ENCODE measurements at regions not wholly inside any gene's neighbourhood (a gene's known extent, or its start where the extent isn't known, plus 50 kb on each side); places are given as distances from the start of the nearest gene placed in this dataset.

DNA sequence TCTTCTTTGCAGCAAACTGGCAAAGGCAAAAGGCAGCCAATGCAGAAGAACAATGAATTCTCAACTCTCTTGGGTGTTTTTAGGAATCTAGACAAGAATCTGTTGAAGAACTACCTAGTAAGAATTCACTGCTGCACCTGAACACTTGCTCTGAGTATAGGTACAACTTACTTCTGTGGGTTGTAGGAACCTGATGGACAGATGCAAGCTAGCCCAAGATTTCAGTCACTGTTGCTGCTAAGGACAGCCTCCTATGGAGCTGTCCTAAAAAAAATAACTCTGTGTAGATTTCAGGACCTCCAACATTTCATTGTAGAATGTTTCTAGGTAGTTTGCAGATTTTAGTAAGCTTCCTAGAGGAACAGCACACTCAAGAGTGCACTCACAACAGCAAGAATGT is 363.5 kb downstream of the CBLN2 start:
- DNase-seq = no peak

DNA sequence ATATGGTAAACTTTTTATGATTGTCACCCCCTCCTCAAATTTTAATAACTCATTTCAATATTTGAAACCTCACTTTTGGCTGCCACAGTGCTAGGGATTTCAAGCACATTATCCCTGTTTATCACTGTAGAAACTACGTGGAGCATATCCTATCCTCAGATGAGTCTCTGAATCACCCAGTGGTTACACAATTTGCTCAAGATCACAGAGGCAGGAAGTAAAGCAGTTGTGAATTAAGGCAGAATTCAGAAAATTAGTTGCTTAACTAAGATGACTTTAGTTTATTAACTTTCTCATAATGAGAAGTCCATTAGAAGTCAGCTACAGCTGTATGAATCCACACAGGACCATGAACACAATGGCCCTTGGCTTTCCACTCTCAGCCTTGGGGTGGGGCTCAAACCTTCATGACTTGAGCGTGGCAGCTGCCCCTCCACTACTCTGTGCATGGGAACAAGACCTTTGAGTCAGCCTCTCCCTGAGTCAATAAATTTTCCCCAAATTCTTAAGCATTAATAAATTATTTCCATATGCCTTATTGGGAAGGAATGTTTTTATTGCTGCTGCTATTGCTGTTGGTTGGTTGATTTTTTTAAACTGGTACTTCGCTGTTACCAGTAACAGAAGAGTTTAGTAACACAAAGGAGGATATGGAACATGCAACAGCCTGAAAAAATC is 369.0 kb downstream of the CBLN2 start:
- no peak for DNase-seq

DNA sequence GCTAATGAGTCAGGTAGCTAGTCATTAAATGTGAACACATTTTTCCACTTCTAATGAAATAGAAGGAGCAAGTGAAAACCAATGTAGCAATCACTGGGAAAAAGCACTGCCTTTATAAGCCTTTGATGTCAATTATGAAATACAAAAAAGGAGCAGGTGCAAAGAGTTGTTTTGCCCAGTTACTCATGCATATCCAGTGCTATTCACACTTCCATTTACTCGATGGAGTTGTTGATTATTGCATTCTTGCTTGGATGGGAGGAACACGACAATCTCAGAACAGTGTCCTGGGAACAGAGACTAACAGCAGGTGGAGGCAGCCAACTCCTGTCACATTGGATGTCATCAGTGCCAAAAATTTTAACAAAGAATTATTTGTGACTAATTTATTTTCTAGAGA is 372.5 kb downstream of the CBLN2 start:
- no peak for DNase-seq

DNA sequence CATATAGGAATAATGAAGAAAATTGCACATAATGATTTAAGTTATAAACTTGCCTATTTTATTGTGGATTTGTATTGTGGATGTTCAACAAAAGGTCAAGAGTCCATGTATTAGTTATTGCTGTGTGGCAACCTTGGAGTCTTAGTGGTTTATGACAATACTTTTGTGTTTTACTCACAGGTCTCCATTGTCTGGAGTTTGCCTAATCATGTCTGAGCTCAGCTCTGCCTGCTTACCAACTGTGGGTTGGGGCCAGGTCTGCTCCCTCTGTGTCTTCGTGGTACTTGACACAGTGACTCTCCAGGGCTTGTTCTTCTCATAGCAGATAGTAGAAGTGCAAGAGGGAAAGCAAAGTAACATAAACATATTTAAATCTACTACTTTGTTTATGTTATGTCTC is 382.5 kb downstream of the CBLN2 start:
- no peak for DNase-seq

DNA sequence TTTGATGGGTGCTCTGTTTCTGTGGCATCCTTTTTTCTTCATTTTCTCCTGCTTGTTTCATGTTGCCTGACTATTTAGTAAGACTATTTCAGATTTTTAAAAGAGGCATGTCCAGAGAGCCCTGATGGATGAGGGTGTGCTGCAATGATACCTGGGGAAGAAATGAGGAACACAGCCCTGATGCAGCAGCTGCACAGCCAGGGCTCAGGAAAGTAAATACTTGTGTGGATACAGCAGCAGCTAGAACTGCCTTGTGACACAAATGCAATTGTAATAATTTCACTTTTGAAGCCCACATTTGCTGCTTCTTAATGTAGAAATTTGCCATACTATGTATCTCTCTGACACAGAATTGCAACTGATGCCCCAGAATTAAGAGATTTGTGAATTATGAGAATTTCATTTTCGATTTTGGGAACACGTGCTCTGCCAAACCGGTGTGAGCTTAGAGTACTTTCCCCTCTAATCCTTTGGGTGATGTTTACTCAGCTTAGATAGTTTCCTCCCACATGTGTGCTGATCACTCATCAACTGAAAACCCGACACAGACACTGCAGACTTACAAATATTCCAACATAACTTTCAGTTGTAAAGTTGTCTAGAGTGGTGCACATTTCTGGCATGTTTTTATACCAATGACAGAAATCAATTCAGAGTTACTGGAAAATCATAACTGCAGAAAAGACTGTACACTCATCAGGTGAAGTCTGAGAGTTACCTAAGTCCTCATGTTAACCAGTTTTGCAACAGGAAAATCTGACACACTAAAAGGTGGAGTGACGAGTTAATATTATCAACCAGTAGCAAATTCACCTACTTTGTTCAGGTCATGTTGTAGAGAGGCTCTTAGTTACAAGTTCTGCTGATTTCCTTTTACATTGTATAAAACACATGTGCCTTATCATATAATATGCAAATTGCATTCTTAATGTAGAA is 383.4 kb downstream of the CBLN2 start:
- DNase-seq = no peak

DNA sequence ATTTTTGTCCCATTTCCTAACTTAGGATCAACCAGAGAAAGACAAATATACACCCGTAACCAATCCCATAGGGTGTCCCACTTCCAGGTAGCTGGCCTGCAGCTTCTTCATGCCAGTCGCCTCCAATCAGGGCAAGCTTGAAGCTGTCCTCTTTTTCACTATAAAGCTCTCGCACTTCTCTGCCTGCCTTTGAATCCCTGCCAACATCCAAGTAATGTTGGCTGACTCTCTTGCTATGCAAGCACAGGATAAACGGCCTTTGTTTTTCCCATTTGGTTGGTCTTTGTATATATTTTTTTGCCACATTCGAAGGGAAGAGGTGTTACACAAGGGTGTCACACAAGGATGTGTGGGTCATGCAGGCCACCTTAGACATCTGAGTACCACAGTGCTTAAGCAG is 388.8 kb downstream of the CBLN2 start:
- DNase-seq = no peak

DNA sequence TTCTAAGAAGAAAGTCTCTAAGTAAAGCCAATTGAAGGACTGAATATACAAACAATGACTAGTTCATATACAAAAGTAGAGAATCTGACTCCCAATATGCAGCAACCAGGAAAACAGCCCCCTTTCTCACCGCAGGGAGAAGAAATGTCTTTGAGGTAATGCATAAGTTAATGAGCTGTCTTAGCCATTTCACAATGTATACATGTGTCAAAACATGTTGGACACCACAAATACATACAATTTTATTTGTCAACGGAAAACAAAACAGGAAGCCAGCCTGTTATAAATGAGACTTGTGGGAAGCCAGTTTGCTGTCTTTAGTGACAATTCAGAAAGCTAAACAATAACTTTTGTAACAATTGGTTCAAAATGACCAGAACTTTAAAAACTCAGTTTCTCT is 389.2 kb downstream of the CBLN2 start:
- DNase-seq = no peak

DNA sequence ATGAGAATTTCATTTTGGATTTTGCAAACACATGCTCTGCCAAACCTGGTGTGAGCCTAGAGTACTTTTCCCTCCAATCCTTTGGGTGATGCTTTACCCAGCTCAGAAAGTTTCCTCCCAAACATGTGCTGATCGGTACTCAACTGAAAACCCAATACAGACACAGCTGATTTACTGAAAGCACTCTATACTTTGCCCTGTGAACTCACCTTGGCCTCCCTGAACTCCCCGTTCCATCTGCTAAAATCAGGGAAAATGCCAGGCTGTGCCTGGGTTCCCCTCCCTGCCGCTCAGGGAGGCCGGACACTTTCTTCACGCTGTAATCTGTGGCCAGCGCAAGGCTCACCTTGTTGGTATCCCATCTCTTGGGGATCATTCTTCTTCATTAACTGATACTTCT is 391.2 kb downstream of the CBLN2 start:
- no peak for DNase-seq

DNA sequence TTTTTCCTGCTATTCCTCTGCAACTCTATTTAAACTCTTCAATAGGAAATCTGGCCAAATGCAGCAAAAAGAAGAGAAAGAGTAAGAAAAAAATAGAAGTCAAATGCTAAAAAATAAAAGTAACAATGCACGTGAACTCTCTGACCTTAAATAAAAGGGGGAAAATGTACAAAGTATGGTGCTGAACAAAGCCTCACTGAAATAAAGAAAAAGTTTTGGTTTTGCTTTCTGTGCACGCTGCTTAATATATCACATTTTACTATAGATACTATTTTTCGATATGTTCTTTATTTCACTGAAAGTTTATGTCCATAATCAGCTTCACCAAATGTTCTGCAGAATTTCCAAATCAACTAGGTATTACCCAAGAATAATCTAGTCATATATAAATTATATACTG is 396.3 kb downstream of the CBLN2 start:
- no peak for DNase-seq

DNA sequence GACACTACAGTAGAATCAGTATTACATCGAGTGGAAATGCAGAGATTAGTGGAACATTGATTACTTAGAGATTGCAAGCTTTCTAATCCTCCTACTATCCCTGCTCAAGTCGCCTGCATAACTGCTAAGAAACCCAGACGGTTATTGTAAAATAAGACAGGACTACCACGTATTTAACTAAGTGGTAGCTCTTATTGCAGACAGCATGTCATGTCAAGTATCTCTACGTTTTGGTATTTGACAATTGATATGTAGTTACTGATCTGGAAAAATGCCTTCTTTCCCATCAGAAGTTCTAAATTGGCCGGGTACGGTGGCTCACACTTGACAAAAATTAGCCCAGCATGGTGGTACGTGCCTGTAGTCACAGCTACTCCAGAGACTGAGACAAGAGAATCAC is 404.1 kb downstream of the CBLN2 start:
- DNase-seq = no peak

DNA sequence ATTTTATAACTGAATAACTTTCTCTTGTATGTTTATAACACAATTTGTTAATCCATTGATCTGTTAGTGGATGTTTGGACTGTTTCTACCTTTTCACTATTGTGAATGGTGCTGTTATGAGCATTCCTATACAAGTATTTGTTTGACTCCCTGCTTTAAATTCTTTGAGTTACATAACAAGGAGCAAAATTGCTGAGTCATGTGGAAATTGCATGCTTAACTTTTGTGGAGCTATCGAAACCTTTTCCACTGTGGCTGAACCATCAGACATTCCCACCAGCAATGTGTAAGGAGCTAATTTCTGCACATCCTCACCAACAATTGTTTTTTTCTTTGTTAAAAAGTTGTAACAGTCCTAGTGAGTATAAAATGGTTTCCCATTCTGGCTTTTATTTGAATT is 415.5 kb downstream of the CBLN2 start:
- no peak for DNase-seq

DNA sequence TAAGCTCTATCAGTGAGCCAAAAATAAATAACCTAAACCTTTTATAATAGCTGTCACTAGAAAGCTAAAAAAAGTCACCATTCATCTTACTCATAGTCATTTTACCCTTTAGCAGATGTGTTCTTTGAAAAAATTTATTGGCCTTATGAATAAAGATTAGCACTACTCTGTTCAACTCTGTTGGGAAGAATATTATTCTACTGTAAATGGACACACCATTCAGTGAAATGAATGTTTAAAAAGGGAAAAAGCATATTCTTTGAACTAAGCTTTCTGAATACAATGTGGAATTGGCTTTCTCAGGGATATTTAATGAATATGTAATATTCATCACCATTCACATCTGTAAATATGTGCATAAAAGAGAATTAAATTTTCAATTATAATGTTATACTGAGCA is 422.0 kb downstream of the CBLN2 start:
- no peak for DNase-seq

DNA sequence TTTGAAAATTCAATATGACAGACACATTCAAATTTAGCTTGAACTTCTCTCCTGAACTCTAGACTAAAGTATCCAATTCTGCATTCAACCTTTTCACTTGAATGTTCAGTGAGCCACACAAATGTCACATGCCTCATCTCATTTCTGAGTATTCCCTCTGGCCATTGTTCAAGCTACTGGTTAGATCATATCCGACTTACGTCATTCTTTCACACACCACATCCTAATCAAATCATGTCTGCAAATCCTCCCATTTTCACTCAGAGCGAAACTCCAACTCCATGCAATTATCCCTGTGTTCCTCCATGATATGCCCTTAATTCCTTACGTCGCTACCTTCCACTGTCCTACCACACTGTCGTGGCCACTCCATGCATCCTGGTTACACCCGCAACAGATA is 425.1 kb downstream of the CBLN2 start:
- no peak for DNase-seq

DNA sequence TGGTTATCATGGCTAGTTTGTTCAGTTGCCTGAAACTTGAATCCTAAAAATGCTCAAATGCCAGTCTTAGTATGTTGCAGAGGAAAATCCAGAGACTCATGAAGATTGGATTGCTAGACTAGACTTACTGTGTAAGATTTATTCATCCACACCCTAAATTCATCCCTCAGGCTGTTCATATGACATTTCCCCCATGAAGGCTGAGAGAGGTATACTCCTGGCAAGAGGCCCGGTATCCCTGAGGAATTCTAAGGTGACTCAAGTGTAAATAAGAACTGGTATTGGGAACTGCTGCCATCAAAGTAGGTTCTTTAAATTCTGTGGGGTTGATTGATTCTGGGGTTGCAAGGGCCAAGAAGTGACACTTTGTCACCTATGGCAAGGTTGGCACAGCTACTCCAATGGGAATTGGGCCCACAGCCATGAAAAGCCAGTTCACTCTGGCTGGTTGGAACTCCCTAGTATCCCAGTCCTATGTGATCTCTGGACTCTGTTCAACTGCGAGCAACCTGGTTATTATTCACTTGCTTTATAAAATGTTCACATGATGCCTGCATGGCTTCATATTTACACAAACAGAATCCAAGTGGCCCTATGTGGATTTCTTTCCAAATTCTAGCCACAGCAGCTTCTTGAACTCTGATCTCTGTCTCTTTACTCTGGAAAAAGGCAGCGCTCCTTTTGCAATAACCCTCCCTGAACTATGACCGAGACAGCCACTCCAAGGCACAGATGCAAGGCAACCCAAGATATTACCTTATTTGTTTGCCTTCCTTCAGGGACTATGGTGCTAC is 429.1 kb downstream of the CBLN2 start:
- no peak for DNase-seq

DNA sequence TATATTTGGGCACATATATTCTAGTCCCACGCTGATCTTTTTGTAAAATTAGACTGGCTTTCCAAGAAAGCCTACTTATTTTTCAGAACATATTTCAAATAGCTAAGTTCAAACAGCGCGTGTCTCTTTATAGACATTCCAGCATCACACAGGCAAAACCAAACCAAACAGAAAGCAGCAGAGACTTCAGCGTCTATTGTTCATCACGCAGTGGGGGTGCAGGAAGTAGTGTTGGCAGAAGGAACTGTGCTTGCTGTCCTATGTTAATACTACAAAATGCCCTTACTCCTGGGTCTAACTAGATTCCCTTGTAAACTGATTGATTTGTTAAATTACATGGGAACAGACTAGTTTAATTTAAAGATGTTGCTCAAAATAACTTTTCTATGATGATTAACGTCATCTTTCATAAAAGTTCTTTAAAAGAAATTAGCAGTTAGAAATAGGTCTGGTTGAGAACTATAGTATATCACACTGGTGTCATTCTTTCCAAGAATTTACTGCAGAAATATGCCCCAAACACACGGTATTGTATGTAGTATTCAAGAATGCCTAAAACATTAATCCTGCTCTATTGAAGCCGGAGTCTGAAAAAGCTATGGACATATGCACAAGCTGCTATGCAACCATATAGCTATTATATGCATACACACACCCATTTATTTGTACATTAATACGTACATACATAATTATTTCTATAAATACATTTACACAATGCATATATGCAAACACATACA is 436.3 kb downstream of the CBLN2 start:
- no peak for DNase-seq

DNA sequence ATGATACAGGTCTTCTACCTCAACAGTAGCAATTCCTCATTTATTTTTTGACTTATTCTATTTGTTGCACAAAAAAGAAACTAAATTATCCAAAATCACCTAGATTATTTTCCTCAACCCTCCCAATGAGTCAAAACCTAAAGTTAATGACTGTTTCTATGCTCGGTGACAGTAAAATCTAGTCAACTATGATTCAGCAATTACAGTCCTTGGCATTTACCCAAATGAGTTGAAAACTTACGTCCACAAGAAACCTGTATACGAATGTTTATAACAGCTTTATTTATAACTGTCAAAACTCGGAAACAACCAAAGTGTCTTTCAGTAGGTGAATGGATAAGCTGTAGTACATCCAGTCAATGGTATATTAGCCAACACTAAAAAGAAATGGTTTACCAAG is 439.3 kb downstream of the CBLN2 start:
- no peak for DNase-seq

DNA sequence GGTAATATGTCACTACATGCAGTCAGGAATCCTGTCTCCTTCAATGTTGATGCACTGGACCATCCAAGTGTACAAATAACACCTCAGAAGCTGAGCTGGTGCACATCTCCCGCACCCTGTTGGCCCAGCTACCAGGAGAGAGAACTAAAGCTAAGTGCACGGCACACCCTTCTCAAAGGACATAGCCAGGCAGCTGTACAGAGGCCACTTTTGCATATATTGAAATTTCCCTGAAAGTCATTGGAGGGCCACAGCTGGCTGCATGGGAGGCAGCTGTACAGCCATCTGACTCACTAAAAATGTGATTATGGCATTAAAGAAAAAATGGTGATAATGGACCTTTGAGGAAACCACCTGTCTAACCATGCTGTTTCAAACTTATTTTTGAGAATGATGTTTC is 441.7 kb downstream of the CBLN2 start:
- DNase-seq = no peak

DNA sequence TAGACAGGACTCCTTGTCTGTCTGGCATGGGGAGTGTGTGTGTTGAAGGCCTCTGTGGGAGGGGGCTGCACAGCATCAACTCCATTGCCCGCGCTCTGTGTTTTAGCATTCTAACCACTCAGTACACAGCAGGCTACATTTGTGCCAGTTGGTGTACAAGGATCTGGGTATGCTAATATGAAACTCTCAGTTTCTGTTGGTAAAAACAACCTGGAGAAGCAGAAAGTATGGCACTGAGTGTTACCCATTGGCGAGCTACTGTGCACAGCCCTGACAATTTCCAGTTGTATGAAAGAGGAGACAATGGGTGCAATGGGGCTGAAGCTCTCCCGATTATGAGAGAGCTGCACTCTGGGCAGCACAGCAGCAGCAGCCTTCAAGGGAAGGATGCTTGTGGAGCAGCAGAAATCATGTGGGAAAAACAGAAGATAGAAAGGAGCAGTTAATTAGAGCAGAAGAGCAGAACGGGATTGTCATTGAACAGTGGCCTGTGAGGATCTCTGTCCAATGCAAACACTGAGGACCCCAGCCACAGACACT is 443.6 kb downstream of the CBLN2 start:
- no peak for DNase-seq

DNA sequence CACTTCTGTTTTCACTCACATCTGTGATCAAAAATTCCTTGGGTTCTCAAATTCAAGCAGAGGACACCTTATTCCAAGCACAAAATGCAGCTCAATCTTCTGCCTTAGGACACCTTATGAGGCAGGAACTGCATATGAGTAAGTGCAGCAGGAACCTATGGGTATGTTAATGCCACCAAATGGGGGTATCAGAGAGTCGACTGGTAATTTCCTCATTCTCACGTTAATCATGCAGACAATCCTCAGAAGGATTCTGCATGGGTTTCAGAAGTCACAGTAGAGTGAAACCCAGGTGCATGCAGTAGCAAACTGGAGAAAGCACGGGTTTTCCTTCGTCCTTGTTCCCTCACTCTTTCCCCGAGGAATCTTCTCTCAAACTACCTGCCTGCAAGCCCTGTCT is 452.8 kb downstream of the CBLN2 start:
- DNase-seq = no peak

DNA sequence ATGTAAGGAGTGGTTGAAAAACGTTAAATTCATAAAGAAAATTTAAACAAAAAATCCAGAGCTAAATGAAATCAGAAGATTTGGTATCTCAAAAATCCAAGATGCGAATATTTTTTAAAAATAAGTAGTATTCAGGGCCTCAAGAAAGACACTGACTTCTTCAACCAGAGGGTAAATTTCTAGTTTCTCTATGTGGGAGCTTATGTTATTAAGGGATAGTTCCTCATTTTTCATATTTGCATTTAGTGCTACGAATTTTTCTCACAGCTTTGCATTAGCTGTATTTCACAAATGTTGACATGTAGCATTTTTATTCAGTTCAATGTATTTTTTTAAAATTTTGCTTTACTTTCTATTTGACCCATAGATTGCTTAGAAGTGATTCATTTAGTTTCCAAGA is 454.7 kb downstream of the CBLN2 start:
- no peak for DNase-seq

DNA sequence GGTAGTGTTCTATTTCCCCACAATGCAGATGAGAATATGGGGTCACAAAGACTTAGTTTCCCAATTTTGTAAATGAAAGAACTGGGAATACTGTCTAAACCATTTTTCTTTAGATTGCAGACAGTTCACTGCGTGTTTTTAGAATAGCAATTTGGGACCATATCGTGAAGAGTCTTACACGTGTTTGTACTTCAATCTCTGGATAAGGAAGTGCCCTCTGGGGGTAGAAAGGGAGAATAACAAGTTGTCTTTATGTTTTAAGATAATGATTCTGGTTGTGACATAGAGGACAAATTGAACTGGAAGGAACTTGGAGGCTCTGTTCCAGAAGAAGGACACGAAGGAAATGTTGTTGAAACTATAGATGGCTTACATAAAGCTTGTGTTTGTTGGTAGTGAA is 457.7 kb downstream of the CBLN2 start:
- no peak for DNase-seq

DNA sequence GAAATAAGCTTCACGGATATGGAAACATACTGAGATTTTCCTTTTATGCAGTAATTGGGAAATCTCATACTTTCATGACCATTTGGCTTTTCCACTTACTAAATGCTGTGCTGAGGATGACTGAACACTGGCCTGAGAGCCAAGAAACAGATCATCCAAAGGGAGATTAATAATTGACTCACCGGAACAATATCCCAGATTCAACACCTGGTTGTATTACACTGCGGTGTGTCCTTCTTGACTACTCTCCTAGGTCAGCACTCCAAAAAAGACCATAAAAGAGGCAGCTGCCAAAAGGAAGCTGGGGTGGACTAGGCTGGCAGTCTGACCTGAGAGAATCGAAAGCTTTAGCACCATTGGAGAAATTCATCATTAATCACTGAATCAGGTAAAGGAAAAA is 469.1 kb downstream of the CBLN2 start:
- no peak for DNase-seq

DNA sequence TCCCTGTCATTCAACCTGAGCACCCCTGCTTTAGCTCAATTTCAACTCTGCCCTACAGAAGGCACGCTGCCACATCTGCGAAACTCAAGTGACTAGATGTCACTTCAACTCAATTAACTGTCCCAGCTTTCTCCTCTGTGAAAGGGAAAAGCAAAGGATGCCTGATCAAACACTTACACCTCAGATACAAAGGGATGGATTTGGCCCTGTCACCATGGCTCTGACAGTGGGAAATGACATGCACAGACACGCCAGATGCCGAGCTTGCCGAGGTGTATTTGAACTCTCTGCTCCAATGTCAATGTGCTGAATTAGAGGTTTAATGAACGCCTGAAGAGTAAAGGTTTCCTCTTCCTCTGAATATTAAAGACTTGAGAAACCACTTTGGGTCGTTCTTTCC is 481.1 kb downstream of the CBLN2 start:
- no peak for DNase-seq

Measured in NK-92 treated with Interleukin-12 subunit alpha and Interleukin-12 subunit beta, amount 100 ng/mL, for 24 hours (cell line).